Islet precursor cell (in vitro differentiated cells): ENCODE measurements at regions not wholly inside any gene's neighbourhood (a gene's known extent, or its start where the extent isn't known, plus 50 kb on each side); places are given as distances from the start of the nearest gene placed in this dataset.

Source experiments
- DNase-seq: peaks from one replicate; pipeline ENCODE4 v3.0.0-alpha.2; 2018

DNA sequence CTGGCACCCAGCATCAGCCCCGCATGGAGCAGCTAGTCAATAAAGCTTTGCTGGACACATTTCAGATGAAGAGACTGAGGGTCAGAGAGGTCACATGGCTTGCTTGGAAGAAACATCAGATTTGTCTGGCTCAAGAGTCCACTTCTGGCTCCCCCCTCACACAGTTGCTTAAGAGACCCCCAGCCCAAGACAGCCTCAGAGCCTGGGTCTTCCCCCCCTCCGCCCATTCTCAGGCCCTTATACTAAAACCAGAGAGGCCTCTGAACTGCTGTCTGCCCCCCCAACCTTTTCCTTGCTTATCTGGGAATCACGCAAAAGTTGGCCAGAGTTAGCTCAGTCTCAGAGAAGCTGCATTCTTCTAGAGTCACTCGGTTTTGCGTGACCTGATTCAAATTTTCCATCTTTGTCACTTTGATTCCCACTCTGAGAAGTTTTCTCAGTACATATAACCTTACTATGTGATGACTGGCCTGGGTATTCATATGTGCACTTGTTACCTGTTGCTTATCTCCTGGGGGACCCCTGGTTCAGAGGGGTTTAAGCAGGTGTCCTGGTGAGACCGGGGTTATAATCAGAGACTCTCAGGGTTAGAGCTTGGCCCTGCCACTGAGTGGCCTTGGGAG is 145.4 kb upstream of the IER5L start:
- DNase-seq: peak; percentile 51

- peak; percentile 32 for DNase-seq
These were observed 144.7 kb upstream of the IER5L start for GRCh38 chr9:129322641-129323375.

DNA sequence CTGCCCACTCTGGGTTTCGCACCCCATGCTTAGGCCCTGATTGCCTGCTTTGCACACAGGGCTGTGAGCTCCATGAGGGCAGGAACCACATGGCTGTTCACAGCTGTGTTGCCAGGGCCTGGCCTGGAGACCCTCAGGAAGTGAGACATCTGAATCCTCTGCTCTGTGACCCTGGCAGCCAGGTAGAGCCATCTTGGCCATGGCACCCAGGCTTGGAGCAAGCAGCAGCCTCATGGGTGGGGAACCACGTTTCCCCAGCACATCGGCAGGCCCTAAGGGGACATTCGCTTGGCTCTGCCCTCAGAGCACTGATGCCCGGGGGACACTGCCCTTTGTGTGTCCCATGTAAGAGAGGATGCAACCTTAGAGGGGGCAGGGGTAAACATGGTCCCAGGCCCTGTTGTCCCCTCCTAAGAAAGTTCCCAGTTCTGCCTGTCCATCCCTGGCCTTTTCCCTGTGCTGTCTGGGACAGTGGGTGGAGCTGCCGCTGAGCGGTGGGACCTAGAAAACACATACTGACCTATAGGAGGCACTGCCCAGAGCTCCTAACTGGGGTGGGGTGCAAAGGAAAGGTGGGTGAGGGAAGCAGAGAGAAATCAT is 144.1 kb upstream of the IER5L start:
- peak; percentile 51 for DNase-seq

DNA sequence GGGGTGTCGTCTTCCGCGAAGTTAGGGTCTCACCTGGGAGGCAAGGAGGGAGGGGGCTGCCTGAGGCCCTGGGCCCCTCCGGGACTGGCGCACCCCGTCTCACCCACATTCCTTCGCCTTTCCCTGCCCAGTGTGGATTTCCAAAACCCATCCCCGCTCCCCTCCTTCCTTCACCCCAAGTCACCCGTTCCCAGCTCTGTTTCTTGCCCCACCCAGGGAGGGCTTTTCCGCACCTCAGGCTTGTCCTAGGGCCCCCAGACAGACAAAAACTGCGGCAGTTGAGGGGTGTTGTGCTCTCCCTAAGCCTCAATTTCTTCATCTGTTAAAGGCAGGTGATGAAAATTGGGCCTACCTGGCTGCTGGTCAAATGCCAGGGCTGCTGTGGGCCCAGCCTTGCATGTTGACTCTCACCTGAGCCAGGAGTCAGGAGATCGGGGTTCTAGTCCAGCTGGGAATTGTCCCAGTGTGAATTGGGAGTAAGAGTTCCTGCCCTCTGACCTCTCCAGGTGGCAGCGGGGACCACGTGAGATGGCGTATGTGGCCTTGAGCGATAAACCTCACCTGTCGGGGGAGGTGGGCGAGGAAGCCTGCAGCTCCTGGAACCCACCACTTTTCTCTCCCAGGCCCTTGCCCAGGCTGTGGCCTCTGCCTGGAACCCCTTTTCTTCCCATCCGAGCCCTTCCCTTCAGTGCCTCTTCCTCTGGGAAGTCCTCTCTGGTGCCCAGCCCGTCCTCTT is 143.4 kb upstream of the IER5L start:
- DNase-seq: peak; percentile 48

GRCh38 chr9:129320575-129321285 is 142.7 kb upstream of the IER5L start:
- peak; percentile 87 for DNase-seq

DNA sequence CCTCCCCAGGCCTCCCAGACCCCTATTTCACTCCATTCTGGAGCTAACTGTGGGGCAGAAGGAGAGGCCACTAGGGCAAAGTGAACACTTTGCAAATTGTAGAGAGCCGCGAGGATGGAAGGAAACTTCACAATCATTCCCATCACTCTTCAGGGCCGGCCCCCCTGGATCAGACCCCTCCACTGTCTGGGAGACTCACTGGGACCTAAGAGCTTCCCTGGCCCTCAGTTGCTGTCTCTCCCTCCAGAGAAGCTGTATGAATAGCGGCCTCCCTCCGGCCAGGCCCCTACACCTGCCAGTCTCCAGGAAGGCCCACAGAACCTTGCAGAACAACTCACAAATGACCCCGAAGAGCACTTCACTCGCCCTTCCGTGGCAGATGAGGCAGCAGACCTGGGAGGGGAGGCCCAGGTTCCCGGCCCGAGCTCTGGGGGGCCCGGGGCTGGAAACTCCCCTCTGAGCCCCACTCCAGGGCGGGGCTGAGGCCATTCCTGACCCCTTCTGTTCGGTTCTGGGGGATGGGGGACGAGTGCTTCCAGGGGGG is 141.9 kb upstream of the IER5L start:
- no peak for DNase-seq

GRCh38 chr9:129319076-129319937 is 141.2 kb upstream of the IER5L start:
- no peak for DNase-seq

- peak; percentile 90 for DNase-seq
These were observed 140.3 kb upstream of the IER5L start for GRCh38 chr9:129318121-129319075.

DNA sequence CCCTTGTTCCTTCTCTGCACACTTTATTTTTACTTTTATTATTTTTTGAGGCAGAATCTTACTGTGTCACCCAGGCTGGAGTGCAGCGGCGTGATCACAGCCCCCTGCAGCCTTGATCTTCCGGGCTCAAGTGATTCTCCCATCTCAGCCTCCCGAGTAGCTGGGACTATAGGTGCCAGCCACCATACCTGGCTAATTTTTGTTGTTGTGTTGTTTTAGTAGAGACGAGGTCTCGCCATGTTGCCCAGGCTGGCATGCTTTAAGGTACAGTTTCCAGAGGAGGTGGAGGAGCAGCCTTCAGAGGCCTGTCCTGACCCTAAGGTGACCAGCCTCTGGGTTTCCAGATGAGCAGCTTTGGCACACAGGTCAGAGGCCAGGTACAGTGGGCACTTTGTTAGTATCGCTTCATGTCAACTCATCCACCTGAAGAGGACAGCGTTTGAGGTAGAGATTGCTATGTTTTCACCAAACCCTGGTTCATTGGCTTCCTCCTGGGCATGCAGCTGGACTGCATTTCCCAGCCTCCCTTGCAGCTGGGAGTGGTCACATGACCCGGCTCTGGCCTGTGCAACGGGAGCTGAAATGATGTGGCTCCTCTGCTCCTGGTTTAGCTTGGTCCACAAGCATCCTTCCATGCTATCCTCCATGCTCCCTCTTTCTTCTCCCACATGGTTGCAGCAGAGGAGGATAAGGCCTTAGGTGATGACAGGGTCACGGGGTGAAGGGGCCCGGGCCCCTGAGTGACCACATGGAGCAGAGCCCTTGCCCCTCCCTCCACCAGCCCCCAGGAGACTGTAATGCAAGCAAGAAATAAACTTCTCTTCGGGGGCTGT is 139.3 kb upstream of the IER5L start:
- DNase-seq: no peak

GRCh38 chr9:129316281-129317030 is 138.4 kb upstream of the IER5L start:
- peak; percentile 38 for DNase-seq

- peak; percentile 34 for DNase-seq
These were observed 135.4 kb upstream of the IER5L start for GRCh38 chr9:129313331-129313955.

GRCh38 chr9:129312251-129313122 is 134.4 kb upstream of the IER5L start:
- no peak for DNase-seq

- DNase-seq: no peak
These were observed 133.6 kb upstream of the IER5L start for GRCh38 chr9:129311643-129312042.

- DNase-seq: no peak
These were observed 132.7 kb upstream of the IER5L start for GRCh38 chr9:129310666-129311350.

GRCh38 chr9:129309906-129310305 is 131.8 kb upstream of the IER5L start:
- DNase-seq: no peak

GRCh38 chr9:129309041-129309430 is 131.0 kb upstream of the IER5L start:
- no peak for DNase-seq
